Fibroblast of lung (primary cell): ENCODE measurements at regions not wholly inside any gene's neighbourhood (a gene's known extent, or its start where the extent isn't known, plus 50 kb on each side); places are given as distances from the start of the nearest gene placed in this dataset.

Experiments
- DNase-seq, 2 donors: peaks; one replicate each; pipeline versions ENCODE4 v3.0.0 to v3.0.0-alpha.2; 2010; ENCODE audit warnings: low read depth in 2 of 2
- H2AFZ ChIP-seq: 2 replicates; pipeline ENCODE4 v1.5.1; 2012; ENCODE audit warnings: low read length, control low read depth, inconsistent platforms
- H3K27ac ChIP-seq: 2 replicates; pipeline ENCODE4 v1.5.1; 2011; ENCODE audit warnings: low read length, control low read depth; ENCODE audit not compliant: insufficient read depth
- H3K27me3 ChIP-seq: 2 replicates; pipeline ENCODE4 v1.5.1; 2011; ENCODE audit warnings: mild to moderate bottlenecking, low read length; ENCODE audit not compliant: control insufficient read depth, insufficient read depth
- H3K36me3 ChIP-seq: 2 replicates; pipeline ENCODE4 v1.5.1; 2011; ENCODE audit warnings: low read length; ENCODE audit not compliant: control insufficient read depth, insufficient read depth
- H3K4me1 ChIP-seq: 2 replicates; pipeline ENCODE4 v1.5.1; 2011; ENCODE audit warnings: low read length; ENCODE audit not compliant: control insufficient read depth, insufficient read depth; ENCODE audit errors: extremely low read depth
- H3K4me2 ChIP-seq: 2 replicates; pipeline ENCODE4 v1.5.1; 2011; ENCODE audit warnings: low read length, control low read depth; ENCODE audit not compliant: insufficient read depth; ENCODE audit errors: extremely low read depth
- H3K4me3 ChIP-seq, 4 experiments: fragments of 200-600 bp in 1 of 4; sonication (generic) in 1 of 4; replicated peaks in 1 of 4; 2 replicates each; pipeline ENCODE4 v1.5.1; 2011 to 2016; ENCODE audit warnings: low read length in 4 of 4, low read depth in 3 of 4, mild to moderate bottlenecking in 3 of 4, control low read depth in 2 of 4, inconsistent platforms in 1 of 4, mixed read lengths in 1 of 4; ENCODE audit not compliant: insufficient read depth in 1 of 4; ENCODE audit errors: control extremely low read depth in 1 of 4
- H3K79me2 ChIP-seq: 2 replicates; pipeline ENCODE4 v1.5.1; 2012; ENCODE audit warnings: mild to moderate bottlenecking, low read length, inconsistent platforms; ENCODE audit not compliant: control insufficient read depth, insufficient read depth
- H3K9ac ChIP-seq: 2 replicates; pipeline ENCODE4 v1.5.1; 2011; ENCODE audit warnings: mild to moderate bottlenecking, low read length, control low read depth; ENCODE audit not compliant: insufficient read depth
- H3K9me3 ChIP-seq: 2 replicates; pipeline ENCODE4 v1.5.1; 2012; ENCODE audit warnings: low read depth, low read length; ENCODE audit not compliant: control insufficient read depth, insufficient read depth
- H4K20me1 ChIP-seq: 2 replicates; pipeline ENCODE4 v1.5.1; 2011; ENCODE audit warnings: low read length; ENCODE audit not compliant: control insufficient read depth, insufficient read depth; ENCODE audit errors: extremely low read depth
- CTCF ChIP-seq, 2 donors: IDR thresholded peaks in 1 of 2; conservative IDR thresholded peaks in 1 of 2; 1 replicate in 1 of 2; 2 replicates in 1 of 2; pipeline ENCODE4 v1.5.1; 2011 to 2012; ENCODE audit warnings: low read length in 2 of 2, control low read depth in 1 of 2, inconsistent platforms in 1 of 2, low read depth in 1 of 2, mild to moderate bottlenecking in 1 of 2
- EZH2 ChIP-seq: IDR thresholded peaks from 2 replicates; pipeline ENCODE4 v1.5.1; 2012; ENCODE audit warnings: low read length, control low read depth, mild to moderate bottlenecking; ENCODE audit errors: missing control alignments

GRCh38 chr15:61524545-61524944, 295.4 kb upstream of the RORA start:
- Histone ChIP-seq H3K9me3 (no peaks in the 10 kb centered on the region), H3K4me3 (no peak overlapping the region), H3K79me2 (no peaks in the 10 kb centered on the region), H3K27me3 (no peaks in the 10 kb centered on the region), H3K4me1 (no peaks in the 10 kb centered on the region), H2AFZ (no peak overlapping the region), H3K4me2 (no peak overlapping the region), H3K9ac (no peak overlapping the region), H4K20me1 (no peaks in the 10 kb centered on the region), H3K36me3 (no peaks in the 10 kb centered on the region), H3K27ac (no peak overlapping the region)
- DNase-seq = no peak
- TF ChIP-seq EZH2 (no peak), CTCF (conservative IDR thresholded peaks at IDR 0.05 in 1 of 2, IDR thresholded peaks at IDR 0.05 in 1 of 2; ENCODE audit: low read depth in 1 of 2, low read length in 2 of 2) (no peak)

- TF ChIP-seq CTCF (conservative IDR thresholded peaks at IDR 0.05 in 1 of 2, IDR thresholded peaks at IDR 0.05 in 1 of 2; ENCODE audit: low read depth in 1 of 2, low read length in 2 of 2) (no peak), EZH2 (no peak)
- Histone ChIP-seq H3K79me2 (no peaks in the 10 kb centered on the region), H3K9me3 (no peaks in the 10 kb centered on the region), H3K27ac (no peak overlapping the region), H3K4me2 (no peak overlapping the region), H3K36me3 (no peaks in the 10 kb centered on the region), H4K20me1 (no peaks in the 10 kb centered on the region), H3K27me3 (no peaks in the 10 kb centered on the region), H3K4me1 (no peaks in the 10 kb centered on the region), H3K9ac (no peak overlapping the region), H3K4me3 (no peak overlapping the region), H2AFZ (no peak overlapping the region)
- no peak for DNase-seq
Measured at GRCh38 chr15:61524086-61524485, 295.0 kb upstream of the RORA start.

- Histone ChIP-seq H3K4me3 (no peak overlapping the region), H3K27ac (no peak overlapping the region), H3K4me1 (no peaks in the 10 kb centered on the region), H3K36me3 (no peaks in the 10 kb centered on the region), H3K9me3 (no peaks in the 10 kb centered on the region), H3K27me3 (no peaks in the 10 kb centered on the region), H4K20me1 (no peaks in the 10 kb centered on the region), H2AFZ (no peak overlapping the region), H3K9ac (no peak overlapping the region), H3K79me2 (no peaks in the 10 kb centered on the region), H3K4me2 (no peak overlapping the region)
- DNase-seq = no peak
- no peak for TF ChIP-seq CTCF (conservative IDR thresholded peaks at IDR 0.05 in 1 of 2, IDR thresholded peaks at IDR 0.05 in 1 of 2; ENCODE audit: low read depth in 1 of 2, low read length in 2 of 2)
Measured at GRCh38 chr15:61522411-61522810, 293.3 kb upstream of the RORA start.
